HUES6 (cell line): ENCODE measurements at regions not wholly inside any gene's neighbourhood (a gene's known extent, or its start where the extent isn't known, plus 50 kb on each side); places are given as distances from the start of the nearest gene placed in this dataset.

ENCODE experiments used
- H3K27ac ChIP-seq: 2 replicates; pipeline ENCODE4 v1.7.0; 2013; ENCODE audit warnings: low read depth, mild to moderate bottlenecking, low read length, inconsistent platforms
- H3K27me3 ChIP-seq: 2 replicates; pipeline ENCODE4 v1.6.1; 2013; ENCODE audit warnings: low read length; ENCODE audit not compliant: control insufficient read depth, insufficient read depth
- H3K36me3 ChIP-seq: 2 replicates; pipeline ENCODE4 v1.6.1; 2013; ENCODE audit warnings: low read length; ENCODE audit not compliant: control insufficient read depth, insufficient read depth
- H3K4me1 ChIP-seq: 2 replicates; pipeline ENCODE4 v1.6.1; 2013; ENCODE audit warnings: low read length; ENCODE audit not compliant: control insufficient read depth, insufficient read depth
- H3K4me3 ChIP-seq: 2 replicates; pipeline ENCODE4 v1.5.1; 2013; ENCODE audit warnings: low read depth, low read length
- H3K9ac ChIP-seq: one replicate; pipeline ENCODE4 v1.6.1; 2013; ENCODE audit warnings: mild to moderate bottlenecking, low read length
- H3K9me3 ChIP-seq: 2 replicates; pipeline ENCODE4 v1.6.1; 2013; ENCODE audit warnings: low read depth, low read length; ENCODE audit not compliant: control insufficient read depth, insufficient read depth

GRCh38 chr7:53920011-53920410 lies 622.2 kb upstream of the VSTM2A start:
- no peaks in the 10 kb centered on the region for H3K27me3 ChIP-seq
- no peaks in the 10 kb centered on the region for H3K4me1 ChIP-seq
- H3K27ac ChIP-seq, result no peak overlapping the region

GRCh38 chr7:53940483-53940882 lies 601.7 kb upstream of the VSTM2A start:
- Histone ChIP-seq H3K4me3 (no peak overlapping the region), H3K4me1 (no peaks in the 10 kb centered on the region), H3K27me3 (no peaks in the 10 kb centered on the region), H3K9ac (no peak overlapping the region), H3K9me3 (no peaks in the 10 kb centered on the region), H3K27ac (no peak overlapping the region), H3K36me3 (no peaks in the 10 kb centered on the region)

More at GRCh38 chr7:53920011-53920410, 622.2 kb upstream of the VSTM2A start:
- Histone ChIP-seq H3K9ac (no peak overlapping the region), H3K9me3 (no peaks in the 10 kb centered on the region), H3K4me3 (no peak overlapping the region), H3K36me3 (no peaks in the 10 kb centered on the region)

DNA sequence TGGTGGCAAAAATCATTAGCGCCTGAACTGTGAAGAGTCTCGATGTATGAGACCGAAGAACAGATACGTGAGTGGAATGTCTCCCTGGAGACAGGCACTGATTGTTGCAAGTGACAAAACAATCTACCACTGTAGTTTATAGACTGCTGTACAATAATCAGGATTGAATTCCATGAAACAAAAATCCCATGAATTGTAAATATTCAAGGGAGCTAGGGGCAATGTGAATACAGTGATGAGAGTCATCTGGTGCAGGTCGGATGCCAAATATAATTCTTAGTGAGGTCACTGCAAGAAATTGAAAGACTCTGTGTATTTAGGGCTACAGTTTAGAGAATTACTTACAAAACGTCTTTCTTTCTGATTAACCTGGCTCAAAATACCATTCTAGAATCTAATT lies 594.4 kb upstream of the VSTM2A start:
- Histone ChIP-seq H3K36me3 (no peaks in the 10 kb centered on the region), H3K9me3 (no peaks in the 10 kb centered on the region), H3K4me3 (no peak overlapping the region), H3K27ac (no peak overlapping the region), H3K9ac (no peak overlapping the region), H3K27me3 (no peaks in the 10 kb centered on the region), H3K4me1 (no peaks in the 10 kb centered on the region)

DNA sequence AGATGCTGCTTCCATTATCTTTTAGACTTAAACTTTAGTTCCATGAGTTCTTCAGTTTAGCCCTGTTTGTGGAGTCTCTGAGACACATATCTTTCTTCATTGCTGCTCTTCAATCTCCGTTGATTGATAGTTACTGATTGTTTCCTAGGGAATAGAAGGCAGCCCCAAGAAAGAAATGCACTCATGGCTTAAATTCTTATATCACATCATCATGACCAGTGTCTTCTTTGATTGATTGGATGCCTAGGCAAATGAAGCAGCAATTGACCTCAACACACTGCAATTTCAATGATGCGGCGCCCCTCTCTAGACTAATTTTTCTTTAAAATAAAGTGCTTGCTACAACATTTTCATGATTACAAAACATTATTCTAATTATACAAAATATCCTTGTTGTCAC lies 576.5 kb upstream of the VSTM2A start:
- H3K9ac ChIP-seq, result no peak overlapping the region
- no peak overlapping the region for H3K27ac ChIP-seq
- no peaks in the 10 kb centered on the region for H3K36me3 ChIP-seq
- no peak overlapping the region for H3K4me3 ChIP-seq
- no peaks in the 10 kb centered on the region for H3K9me3 ChIP-seq
- H3K4me1 ChIP-seq, result no peaks in the 10 kb centered on the region
- no peaks in the 10 kb centered on the region for H3K27me3 ChIP-seq

DNA sequence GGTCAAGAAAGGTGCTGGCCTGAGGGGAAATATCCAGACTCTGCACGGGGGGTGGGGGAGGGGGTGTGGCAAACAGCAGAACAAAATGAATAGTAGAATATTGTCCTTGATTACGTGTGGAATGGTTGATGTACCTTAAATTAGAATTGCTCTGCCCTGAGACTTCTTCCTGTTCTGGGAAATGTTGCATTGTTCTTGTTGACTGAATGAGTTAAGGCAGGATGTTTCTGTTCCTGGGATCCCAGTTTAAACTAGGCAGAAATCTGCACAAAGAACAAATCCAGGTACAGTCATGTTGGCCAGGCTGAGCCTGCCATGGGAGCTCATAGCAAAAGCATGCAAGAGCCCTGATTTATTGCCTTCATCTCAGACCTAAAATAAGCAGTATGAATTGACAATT lies 558.7 kb upstream of the VSTM2A start:
- H3K4me1 ChIP-seq, result no peaks in the 10 kb centered on the region
- H3K36me3 ChIP-seq, result no peaks in the 10 kb centered on the region
- H3K27me3 ChIP-seq, result no peaks in the 10 kb centered on the region
- no peak overlapping the region for H3K9ac ChIP-seq
- H3K9me3 ChIP-seq, result no peaks in the 10 kb centered on the region
- no peak overlapping the region for H3K27ac ChIP-seq
- H3K4me3 ChIP-seq, result no peak overlapping the region

GRCh38 chr7:53984776-53985175 lies 557.4 kb upstream of the VSTM2A start:
- Histone ChIP-seq H3K4me3 (no peak overlapping the region), H3K27ac (no peak overlapping the region), H3K36me3 (no peaks in the 10 kb centered on the region), H3K27me3 (no peaks in the 10 kb centered on the region), H3K9ac (no peak overlapping the region), H3K4me1 (no peaks in the 10 kb centered on the region), H3K9me3 (no peaks in the 10 kb centered on the region)

DNA sequence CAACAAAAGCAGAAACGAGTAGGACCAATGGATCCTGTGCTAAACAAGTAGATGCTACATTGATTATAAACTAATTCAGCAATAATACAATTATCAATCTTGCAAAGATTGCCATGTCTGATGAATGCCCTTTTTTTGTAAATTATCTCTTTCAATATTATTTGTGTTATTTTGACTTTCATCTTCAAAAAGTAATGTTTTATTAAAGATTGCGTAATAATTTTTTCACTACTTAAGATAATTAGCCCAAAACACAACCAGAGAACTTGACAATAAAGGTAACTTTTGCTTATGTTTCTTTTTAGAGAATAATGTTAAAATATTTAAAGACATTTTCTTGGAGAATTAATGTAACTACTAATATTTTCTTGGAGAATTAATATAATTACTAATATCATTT lies 553.8 kb upstream of the VSTM2A start:
- Histone ChIP-seq H3K36me3 (no peaks in the 10 kb centered on the region), H3K9ac (no peak overlapping the region), H3K9me3 (no peaks in the 10 kb centered on the region), H3K4me1 (no peaks in the 10 kb centered on the region), H3K27ac (no peak overlapping the region), H3K4me3 (no peak overlapping the region), H3K27me3 (no peaks in the 10 kb centered on the region)

GRCh38 chr7:53993224-53993623 lies 549.0 kb upstream of the VSTM2A start:
- Histone ChIP-seq H3K27ac (no peak overlapping the region), H3K9ac (no peak overlapping the region)

DNA sequence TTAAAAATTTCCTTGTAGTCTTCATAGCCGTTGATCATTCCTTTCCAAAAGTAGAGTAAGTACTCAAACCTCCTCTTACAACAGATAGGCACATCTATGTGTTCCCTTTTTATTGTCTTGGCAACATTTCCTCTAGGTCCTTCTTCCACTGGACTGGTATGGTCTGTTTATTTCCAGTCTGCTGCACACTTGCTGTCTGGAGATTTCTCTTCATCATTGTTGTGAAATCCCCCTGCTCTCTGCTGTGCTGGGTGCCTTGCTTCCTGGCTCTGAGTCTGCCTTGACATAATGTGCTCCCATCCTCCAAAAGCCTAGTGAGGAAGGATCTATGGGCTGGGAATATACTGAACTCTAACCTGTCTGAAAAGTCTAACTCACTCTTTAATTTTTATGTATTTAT lies 545.3 kb upstream of the VSTM2A start:
- no peak overlapping the region for H3K4me3 ChIP-seq
- no peak overlapping the region for H3K9ac ChIP-seq
- H3K27me3 ChIP-seq, result no peaks in the 10 kb centered on the region
- H3K36me3 ChIP-seq, result no peaks in the 10 kb centered on the region
- no peak overlapping the region for H3K27ac ChIP-seq
- H3K4me1 ChIP-seq, result no peaks in the 10 kb centered on the region
- no peaks in the 10 kb centered on the region for H3K9me3 ChIP-seq

More at GRCh38 chr7:53993224-53993623, 549.0 kb upstream of the VSTM2A start:
- no peaks in the 10 kb centered on the region for H3K27me3 ChIP-seq
- H3K36me3 ChIP-seq, result no peaks in the 10 kb centered on the region
- no peak overlapping the region for H3K4me3 ChIP-seq
- H3K4me1 ChIP-seq, result no peaks in the 10 kb centered on the region
- no peaks in the 10 kb centered on the region for H3K9me3 ChIP-seq

DNA sequence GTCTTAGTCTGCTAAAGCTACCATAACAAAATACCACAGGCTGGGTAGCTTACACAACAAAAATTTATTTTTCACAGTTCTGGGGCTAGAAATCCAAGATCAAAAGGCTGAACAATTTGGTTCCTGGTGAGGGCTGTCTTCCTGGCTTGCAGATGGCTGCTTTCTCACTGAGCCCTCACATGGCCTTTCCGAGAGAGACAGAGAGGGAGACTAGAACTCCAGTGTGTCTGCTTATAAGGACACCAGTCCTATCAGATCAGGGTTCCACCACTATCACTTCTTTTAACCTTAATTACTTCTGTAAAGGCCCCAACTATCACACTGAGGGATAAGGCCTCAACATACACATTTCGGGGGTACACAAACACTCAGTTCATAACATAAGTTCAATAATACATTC lies 527.4 kb upstream of the VSTM2A start:
- no peaks in the 10 kb centered on the region for H3K27me3 ChIP-seq
- no peaks in the 10 kb centered on the region for H3K9me3 ChIP-seq
- peaks cover 12% of the 10 kb centered on the region; the same call in 1 of the 2 replicates for H3K4me1 ChIP-seq
- no peaks in the 10 kb centered on the region for H3K36me3 ChIP-seq
- no peak overlapping the region for H3K27ac ChIP-seq
- no peak overlapping the region for H3K9ac ChIP-seq
- no peak overlapping the region for H3K4me3 ChIP-seq

- peaks cover 12% of the 10 kb centered on the region; the same call in 1 of the 2 replicates for H3K4me1 ChIP-seq
- no peak overlapping the region for H3K9ac ChIP-seq
- H3K36me3 ChIP-seq, result no peaks in the 10 kb centered on the region
- H3K9me3 ChIP-seq, result no peaks in the 10 kb centered on the region
- no peak overlapping the region for H3K4me3 ChIP-seq
- no peak overlapping the region for H3K27ac ChIP-seq
- H3K27me3 ChIP-seq, result no peaks in the 10 kb centered on the region
Measured at GRCh38 chr7:54015251-54015650, 526.9 kb upstream of the VSTM2A start.

- H3K27me3 ChIP-seq, result no peaks in the 10 kb centered on the region
Measured at GRCh38 chr7:54037873-54038272, 504.3 kb upstream of the VSTM2A start.

More at GRCh38 chr7:54037873-54038272, 504.3 kb upstream of the VSTM2A start:
- no peak overlapping the region for H3K4me3 ChIP-seq
- peaks cover 28% of the 10 kb centered on the region for H3K9me3 ChIP-seq
- H3K9ac ChIP-seq, result no peak overlapping the region
- no peaks in the 10 kb centered on the region for H3K36me3 ChIP-seq
- no peak overlapping the region for H3K27ac ChIP-seq
- peaks cover 8% of the 10 kb centered on the region; the same call in 1 of the 2 replicates for H3K4me1 ChIP-seq
